Neural cell (in vitro differentiated cells): ENCODE measurements at regions not wholly inside any gene's neighbourhood (a gene's known extent, or its start where the extent isn't known, plus 50 kb on each side); places are given as distances from the start of the nearest gene placed in this dataset.

Experiments
- H2AFZ ChIP-seq: fragments of 200-600, 300-800 bp; sonication (generic), shearing (Covaris generic); 2 replicates; pipeline ENCODE4 v1.6.0; 2014; ENCODE audit warnings: low read depth, mild to moderate bottlenecking, antibody characterized with exemption, low read length, moderate library complexity
- H3F3A ChIP-seq: fragments of 200-600 bp; shearing (Covaris generic); 2 replicates; pipeline ENCODE4 v1.6.1; 2016; ENCODE audit warnings: mild to moderate bottlenecking, moderate library complexity, mixed read lengths, antibody characterized with exemption, low read length; ENCODE audit not compliant: insufficient read depth, poor library complexity, severe bottlenecking
- H3K27ac ChIP-seq: fragments of 200-600, 300-800 bp; sonication (generic), shearing (Covaris generic); 2 replicates; pipeline ENCODE4 v1.5.1; 2014; ENCODE audit warnings: mild to moderate bottlenecking, low read length, moderate library complexity
- H3K27me3 ChIP-seq: fragments of 300-800, 200-600 bp; sonication (generic), shearing (Covaris generic); 2 replicates; pipeline ENCODE4 v1.6.0; 2014; ENCODE audit warnings: mild to moderate bottlenecking, low read depth, low read length, moderate library complexity; ENCODE audit not compliant: insufficient read depth
- H3K36me3 ChIP-seq: fragments of 300-800, 200-600 bp; sonication (generic), shearing (Covaris generic); 2 replicates; pipeline ENCODE4 v1.5.1; 2014; ENCODE audit warnings: mild to moderate bottlenecking, antibody characterized with exemption, low read length, moderate library complexity; ENCODE audit not compliant: insufficient read depth
- H3K4me2 ChIP-seq: fragments of 300-800, 200-600 bp; sonication (generic), shearing (Covaris generic); 2 replicates; pipeline ENCODE4 v1.6.0; 2014; ENCODE audit warnings: mild to moderate bottlenecking, low read length
- H3K4me3 ChIP-seq: fragments of 300-800, 200-600 bp; sonication (generic), shearing (Covaris generic); 2 replicates; pipeline ENCODE4 v1.5.1; 2014; ENCODE audit warnings: mild to moderate bottlenecking, low read length, moderate library complexity
- H3K79me2 ChIP-seq: fragments of 200-600 bp; shearing (Covaris generic); replicated peaks from 2 replicates; pipeline ENCODE4 v1.6.0; 2014; ENCODE audit warnings: mild to moderate bottlenecking, low read length, moderate library complexity; ENCODE audit not compliant: insufficient read depth
- H3K9ac ChIP-seq: fragments of 300-800, 200-600 bp; sonication (generic), shearing (Covaris generic); 2 replicates; pipeline ENCODE4 v1.6.1; 2016; ENCODE audit warnings: mild to moderate bottlenecking, low read length, mixed read lengths
- H3K9me2 ChIP-seq: fragments of 200-600 bp; shearing (Covaris generic); 2 replicates; pipeline ENCODE4 v1.6.1; 2016; ENCODE audit warnings: mild to moderate bottlenecking, low read length, mixed read lengths; ENCODE audit not compliant: insufficient read depth
- H3K9me3 ChIP-seq: fragments of 200-600, 300-800 bp; sonication (generic), shearing (Covaris generic); 2 replicates; pipeline ENCODE4 v1.6.1; 2016; ENCODE audit warnings: mild to moderate bottlenecking, mixed run types, low read length, moderate library complexity, mixed read lengths
- H4K20me1 ChIP-seq: fragments of 200-600 bp; shearing (Covaris generic); 2 replicates; pipeline ENCODE4 v1.6.1; 2016; ENCODE audit warnings: mild to moderate bottlenecking, mixed run types; ENCODE audit not compliant: insufficient read depth
- CTCF ChIP-seq: fragments of 450-650 bp; IDR thresholded peaks from 2 replicates; pipeline ENCODE4 v1.5.1; 2014; ENCODE audit warnings: antibody characterized with exemption, mild to moderate bottlenecking, moderate library complexity; ENCODE audit not compliant: poor library complexity, severe bottlenecking
- MXI1 ChIP-seq: fragments of 450-650 bp; conservative IDR thresholded peaks from 2 replicates; pipeline ENCODE4 v1.6.1; 2014; ENCODE audit warnings: antibody characterized with exemption, mild to moderate bottlenecking; ENCODE audit not compliant: poor library complexity, severe bottlenecking
- POLR2AphosphoS5 ChIP-seq: IDR thresholded peaks from 2 replicates; pipeline ENCODE4 v1.6.1; 2012
- RAD21 ChIP-seq: fragments of 450-650 bp; conservative IDR thresholded peaks from 2 replicates; pipeline ENCODE4 v1.6.1; 2014; ENCODE audit warnings: antibody characterized with exemption, mild to moderate bottlenecking, moderate library complexity
- REST ChIP-seq: IDR thresholded peaks from 2 replicates; pipeline ENCODE4 v1.6.1; 2012; ENCODE audit warnings: borderline replicate concordance
- SMC3 ChIP-seq: fragments of 450-650 bp; conservative IDR thresholded peaks from 2 replicates; pipeline ENCODE4 v1.6.1; 2014; ENCODE audit warnings: antibody characterized with exemption, mild to moderate bottlenecking, moderate library complexity; ENCODE audit not compliant: poor library complexity
- TAF1 ChIP-seq: IDR thresholded peaks from 2 replicates; pipeline ENCODE4 v1.6.1; 2012; ENCODE audit warnings: low read depth

- Histone ChIP-seq H3K9me2 (no peaks in the 10 kb centered on the region), H4K20me1 (no peaks in the 10 kb centered on the region), H3K27me3 (no peaks in the 10 kb centered on the region), H3K9me3 (no peaks in the 10 kb centered on the region), H3K79me2 (no peaks in the 10 kb centered on the region), H3K4me2 (no peak overlapping the region), H3K36me3 (no peaks in the 10 kb centered on the region), H2AFZ (no peak overlapping the region), H3K27ac (no peak overlapping the region), H3F3A (peaks cover 4% of the 10 kb centered on the region), H3K4me3 (no peak overlapping the region), H3K9ac (no peak overlapping the region)
- no peak for TF ChIP-seq CTCF
- no peak for TF ChIP-seq TAF1
- TF ChIP-seq MXI1, result no peak
- no peak for TF ChIP-seq REST
- TF ChIP-seq POLR2AphosphoS5, result no peak
Observed at GRCh38 chr10:84844461-84844860, 516.1 kb downstream of the CCSER2 start.

GRCh38 chr10:84845628-84846261 is 517.4 kb downstream of the CCSER2 start:
- no peaks in the 10 kb centered on the region for H3K9me2 ChIP-seq
- H3K9ac ChIP-seq, result no peak overlapping the region
- peak overlapping the region; percentile 73 for H3K4me2 ChIP-seq
- peaks cover 4% of the 10 kb centered on the region for H3F3A ChIP-seq
- H3K79me2 ChIP-seq, result no peaks in the 10 kb centered on the region
- H2AFZ ChIP-seq, result no peak overlapping the region
- TF ChIP-seq MXI1 (no peak), SMC3 (peak; percentile 81), REST (no peak), CTCF (peak; percentile 83), POLR2AphosphoS5 (no peak), RAD21 (peak; percentile 81)
- no peaks in the 10 kb centered on the region for H4K20me1 ChIP-seq
- H3K9me3 ChIP-seq, result no peaks in the 10 kb centered on the region
- H3K27ac ChIP-seq, result no peak overlapping the region
- no peaks in the 10 kb centered on the region for H3K36me3 ChIP-seq
- peak overlapping the region; percentile 52 for H3K4me3 ChIP-seq
- no peaks in the 10 kb centered on the region for H3K27me3 ChIP-seq
